ENCODE measurements at regions not wholly inside any gene's neighbourhood (a gene's known extent, or its start where the extent isn't known, plus 50 kb on each side); places are given as distances from the start of the nearest gene placed in this dataset.

DNA sequence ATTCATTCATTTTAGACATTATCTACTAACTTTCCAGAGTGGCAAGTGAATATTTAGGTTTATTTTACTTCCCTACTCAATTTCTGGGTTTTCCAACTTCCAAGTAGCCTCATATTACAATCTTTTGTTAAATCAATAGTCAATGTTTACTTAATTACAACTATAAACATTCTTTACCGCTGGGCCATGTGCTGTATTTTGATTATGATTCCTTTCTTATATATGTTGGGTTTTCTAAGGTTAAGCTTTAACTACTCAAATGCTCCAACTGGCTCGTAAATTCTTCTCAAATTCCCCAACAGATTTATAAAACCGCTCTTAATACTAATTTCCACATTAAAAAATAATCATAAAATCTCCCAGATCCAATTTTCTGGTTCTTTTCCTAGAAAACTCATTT, 110.1 kb upstream of the ABCA1 start:
- no peaks in the 10 kb centered on the region for H3K36me3 ChIP-seq
- H3K27ac ChIP-seq = no peak overlapping the region
- no peaks in the 10 kb centered on the region for H3K27me3 ChIP-seq
- no peak for TF ChIP-seq CTCF (IDR thresholded peaks at IDR 0.05)
- H3K9me3 ChIP-seq = no peaks in the 10 kb centered on the region
- no peaks in the 10 kb centered on the region for H3K4me1 ChIP-seq
- intact Hi-C loops (cut with DNase I) = no loop called here
- H3K9ac ChIP-seq (ENCODE audit: low read depth in 2 of 2, low read length in 2 of 2) = no peak overlapping the region
- H3K4me3 ChIP-seq = no peak overlapping the region
- DNase-seq = no peak

DNA sequence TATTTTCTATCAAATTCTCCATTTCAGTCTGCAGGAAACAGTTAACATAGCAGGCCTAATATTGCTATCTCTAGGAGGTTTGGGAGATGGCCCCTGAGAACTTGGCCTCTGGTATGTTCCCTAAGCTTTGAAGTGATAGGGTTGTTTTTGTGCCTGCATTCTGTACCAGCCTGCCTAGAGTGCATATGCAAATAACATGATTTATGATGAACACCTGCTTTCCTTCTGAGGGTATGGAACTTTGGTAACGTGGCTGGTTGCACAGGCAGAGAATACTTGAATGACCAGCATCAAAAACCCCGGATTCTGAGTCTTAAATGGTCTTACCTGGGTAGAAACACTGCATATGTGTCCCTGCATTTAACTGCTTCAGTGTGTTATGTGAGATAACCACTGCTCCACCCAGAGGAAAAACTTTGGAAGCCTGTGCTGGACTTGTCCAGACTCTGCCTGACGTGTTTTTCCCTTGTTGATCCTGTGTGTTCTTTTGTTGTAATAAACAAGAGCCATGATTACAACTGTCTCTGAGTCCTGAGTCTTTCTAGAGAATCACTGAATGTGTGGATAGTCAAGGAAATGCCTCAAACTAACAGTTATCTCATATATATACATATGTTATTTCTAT, 111.3 kb upstream of the ABCA1 start:
- Histone ChIP-seq H3K36me3 (no peaks in the 10 kb centered on the region), H3K27me3 (no peaks in the 10 kb centered on the region), H3K9me3 (no peaks in the 10 kb centered on the region), H3K4me3 (no peak overlapping the region), H3K9ac (ENCODE audit: low read depth in 2 of 2, low read length in 2 of 2) (no peak overlapping the region), H3K4me1 (no peaks in the 10 kb centered on the region), H3K27ac (no peak overlapping the region)
- TF ChIP-seq CTCF (IDR thresholded peaks at IDR 0.05) = no peak
- no peak for DNase-seq
- intact Hi-C loops (cut with DNase I) = no loop called here

- no peak overlapping the region for H3K4me3 ChIP-seq
- intact Hi-C loops (cut with DNase I) = no loop called here
- TF ChIP-seq CTCF (IDR thresholded peaks at IDR 0.05) = no peak
- no peaks in the 10 kb centered on the region for H3K36me3 ChIP-seq
- H3K9ac ChIP-seq (ENCODE audit: low read depth in 2 of 2, low read length in 2 of 2) = no peak overlapping the region
- DNase-seq = no peak
- H3K27me3 ChIP-seq = no peaks in the 10 kb centered on the region
- H3K27ac ChIP-seq = no peak overlapping the region
- H3K4me1 ChIP-seq = no peaks in the 10 kb centered on the region
- H3K9me3 ChIP-seq = no peaks in the 10 kb centered on the region
Observed at GRCh38 chr9:105043370-105043936, 115.5 kb upstream of the ABCA1 start.

DNA sequence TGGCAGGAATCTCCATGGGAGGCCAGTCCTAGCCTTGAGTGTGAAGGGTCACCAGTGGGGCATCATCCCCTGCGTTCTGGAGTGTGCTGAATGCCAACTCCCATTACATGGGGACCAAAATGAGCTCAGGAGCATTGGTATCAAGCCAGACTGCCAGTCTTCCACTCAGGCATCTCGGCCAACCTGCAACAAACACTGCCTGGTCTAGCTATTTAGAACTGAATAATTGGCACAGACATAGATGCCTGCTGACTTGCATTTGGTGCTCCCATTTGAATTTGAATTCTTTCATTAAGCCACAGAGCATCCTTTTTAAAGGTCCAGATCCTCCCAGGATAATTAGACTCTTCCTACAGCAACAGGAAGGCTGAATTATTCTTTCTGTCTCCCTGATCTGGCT, 116.6 kb upstream of the ABCA1 start:
- Histone ChIP-seq H3K27ac (no peak overlapping the region), H3K9me3 (no peaks in the 10 kb centered on the region), H3K4me3 (no peak overlapping the region), H3K4me1 (no peaks in the 10 kb centered on the region), H3K9ac (ENCODE audit: low read depth in 2 of 2, low read length in 2 of 2) (no peak overlapping the region), H3K27me3 (no peaks in the 10 kb centered on the region), H3K36me3 (no peaks in the 10 kb centered on the region)
- no peak for DNase-seq
- no peak for TF ChIP-seq CTCF (IDR thresholded peaks at IDR 0.05)
- intact Hi-C loops (cut with DNase I) = no loop called here

DNA sequence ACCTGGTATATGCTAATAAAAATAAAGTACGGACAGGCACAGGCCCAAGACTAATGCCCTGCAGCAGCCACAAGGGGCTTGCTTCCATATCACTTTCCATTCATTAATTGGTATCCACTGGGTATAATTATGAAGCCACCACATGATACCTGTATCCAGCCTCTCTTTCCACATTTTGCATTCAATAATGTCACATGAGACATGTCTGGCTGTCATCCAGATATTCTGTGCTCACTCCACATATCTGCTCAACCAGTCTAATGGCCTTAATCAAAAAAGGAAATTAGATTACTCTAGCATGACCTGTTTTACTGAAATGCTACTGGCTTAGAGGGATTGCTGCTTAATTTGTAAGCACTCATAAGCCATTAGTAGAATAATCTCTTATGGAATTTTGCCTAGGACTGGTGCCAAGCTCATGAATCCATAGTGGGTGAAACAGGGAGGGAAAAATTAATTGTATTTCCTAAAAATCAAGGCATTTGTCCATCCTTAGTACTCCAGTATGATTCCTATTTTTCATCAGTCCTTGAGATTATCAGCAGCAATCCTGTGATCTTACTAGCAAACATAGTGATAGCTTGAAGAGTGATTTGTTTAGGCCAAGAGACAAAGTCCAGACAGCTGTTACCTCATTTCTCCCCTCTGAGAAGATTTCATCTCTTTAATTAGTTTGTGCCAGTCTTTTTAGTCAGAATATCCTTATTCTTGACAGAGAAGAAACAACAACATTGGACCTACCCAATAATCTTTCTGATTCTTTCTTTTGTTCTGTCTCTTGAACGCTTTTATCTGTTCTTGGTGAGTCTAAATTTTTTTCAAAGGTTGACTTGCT, 119.2 kb upstream of the ABCA1 start:
- Histone ChIP-seq H3K9me3 (no peaks in the 10 kb centered on the region), H3K27ac (no peak overlapping the region), H3K4me1 (no peaks in the 10 kb centered on the region), H3K27me3 (no peaks in the 10 kb centered on the region), H3K9ac (ENCODE audit: low read depth in 2 of 2, low read length in 2 of 2) (no peak overlapping the region), H3K36me3 (no peaks in the 10 kb centered on the region), H3K4me3 (no peak overlapping the region)
- DNase-seq = no peak
- TF ChIP-seq CTCF (IDR thresholded peaks at IDR 0.05) = no peak
- intact Hi-C loops (cut with DNase I) = no loop called here

All from colonic mucosa (tissue), 4 donors.